ENCODE measurements at regions not wholly inside any gene's neighbourhood (a gene's known extent, or its start where the extent isn't known, plus 50 kb on each side); places are given as distances from the start of the nearest gene placed in this dataset.
"Not testable (repeated sequence)": the region's sequence is repeated elsewhere in the genome, so short reads cannot be mapped to it uniquely, and the experiment has no call there.

DNA sequence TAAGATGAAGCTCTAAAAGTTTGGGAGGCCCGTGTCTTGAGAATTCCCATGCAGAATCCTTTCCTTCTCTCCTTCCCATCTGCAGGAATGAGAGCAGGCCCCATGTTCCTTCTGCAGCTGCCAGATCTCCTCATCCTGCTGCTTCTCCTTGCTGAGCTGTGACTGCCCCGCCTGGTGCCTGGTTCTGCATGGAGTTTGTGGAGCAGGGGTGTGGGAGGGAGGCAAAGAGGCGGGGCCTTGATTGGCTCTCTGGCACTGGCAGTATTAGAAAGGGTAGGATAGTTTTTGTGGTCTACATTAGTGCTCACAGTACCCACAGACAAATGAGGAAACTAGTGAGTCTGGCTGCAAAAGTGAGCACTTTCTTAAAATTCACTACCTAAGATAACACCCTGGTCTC lies 91.1 kb upstream of the CLPB start:
- DNase-seq (ENCODE audit: low spot score): no peak

GRCh38 chr11:72524711-72525110 lies 90.4 kb upstream of the CLPB start:
- no peak for DNase-seq (ENCODE audit: low spot score)

- no peak for DNase-seq (ENCODE audit: low spot score)
Observed at GRCh38 chr11:72523991-72524390, 89.7 kb upstream of the CLPB start.

GRCh38 chr11:72522186-72522585 lies 87.9 kb upstream of the CLPB start:
- no peak for DNase-seq (ENCODE audit: low spot score)

- DNase-seq (ENCODE audit: low spot score): no peak
Observed at GRCh38 chr11:72521664-72522063, 87.3 kb upstream of the CLPB start.

DNA sequence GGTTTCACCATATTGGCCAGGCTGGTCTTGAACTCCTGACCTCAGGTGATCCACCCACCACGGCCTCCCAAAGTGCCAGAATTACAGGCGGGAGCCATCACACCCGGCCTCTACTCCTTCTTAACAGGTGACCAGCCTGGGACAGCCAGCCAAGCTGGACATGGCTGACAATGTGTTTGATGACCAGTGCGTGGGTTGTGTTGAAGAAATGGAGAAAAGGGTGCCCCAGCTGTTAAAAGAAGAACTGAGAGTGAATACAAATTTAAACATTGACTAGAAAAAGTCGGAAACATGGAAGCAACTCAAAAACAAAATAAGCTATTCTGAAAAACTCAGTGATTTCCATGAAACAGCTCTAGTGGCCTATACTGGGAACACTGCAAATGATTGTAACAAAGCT lies 86.5 kb upstream of the CLPB start:
- no peak for DNase-seq (ENCODE audit: low spot score)

GRCh38 chr11:72519882-72520281 lies 85.6 kb upstream of the CLPB start:
- not testable (repeated sequence) for DNase-seq (ENCODE audit: low spot score)

- no peak for DNase-seq (ENCODE audit: low spot score)
Observed at GRCh38 chr11:72519220-72519881, 85.0 kb upstream of the CLPB start.

- DNase-seq (ENCODE audit: low spot score): no peak
Observed at GRCh38 chr11:72514331-72514730, 80.0 kb upstream of the CLPB start.

DNA sequence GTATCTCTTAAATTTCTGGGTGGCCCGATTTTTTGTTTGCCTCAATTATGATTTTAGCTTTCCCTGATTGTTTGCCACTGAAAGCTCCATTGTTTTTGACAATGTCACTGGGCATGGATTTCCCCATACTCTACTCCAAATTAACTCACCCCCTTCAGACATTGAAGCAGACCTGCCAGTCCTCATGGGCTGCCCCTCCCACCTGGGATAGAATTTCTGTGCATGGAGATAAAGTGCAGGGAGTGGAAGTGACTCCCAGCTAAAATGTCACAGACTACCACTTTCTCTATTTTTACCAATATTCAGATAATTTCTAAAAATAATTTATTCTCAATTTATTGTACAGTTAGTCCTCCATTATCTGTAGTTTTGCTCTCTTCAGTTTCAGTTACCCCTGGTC lies 79.1 kb upstream of the CLPB start:
- no peak for DNase-seq (ENCODE audit: low spot score)

GRCh38 chr11:72512956-72513355 lies 78.6 kb upstream of the CLPB start:
- no peak for DNase-seq (ENCODE audit: low spot score)

- DNase-seq (ENCODE audit: low spot score): peak; percentile 6
Observed at GRCh38 chr11:72511393-72512047, 77.2 kb upstream of the CLPB start.

- no peak for DNase-seq (ENCODE audit: low spot score)
Observed at GRCh38 chr11:72507050-72507449, 72.7 kb upstream of the CLPB start.

GRCh38 chr11:72497731-72498130 lies 63.4 kb upstream of the CLPB start:
- no peak for DNase-seq (ENCODE audit: low spot score)

GRCh38 chr11:72494109-72494429 lies 59.7 kb upstream of the CLPB start:
- no peak for DNase-seq (ENCODE audit: low spot score)

DNA sequence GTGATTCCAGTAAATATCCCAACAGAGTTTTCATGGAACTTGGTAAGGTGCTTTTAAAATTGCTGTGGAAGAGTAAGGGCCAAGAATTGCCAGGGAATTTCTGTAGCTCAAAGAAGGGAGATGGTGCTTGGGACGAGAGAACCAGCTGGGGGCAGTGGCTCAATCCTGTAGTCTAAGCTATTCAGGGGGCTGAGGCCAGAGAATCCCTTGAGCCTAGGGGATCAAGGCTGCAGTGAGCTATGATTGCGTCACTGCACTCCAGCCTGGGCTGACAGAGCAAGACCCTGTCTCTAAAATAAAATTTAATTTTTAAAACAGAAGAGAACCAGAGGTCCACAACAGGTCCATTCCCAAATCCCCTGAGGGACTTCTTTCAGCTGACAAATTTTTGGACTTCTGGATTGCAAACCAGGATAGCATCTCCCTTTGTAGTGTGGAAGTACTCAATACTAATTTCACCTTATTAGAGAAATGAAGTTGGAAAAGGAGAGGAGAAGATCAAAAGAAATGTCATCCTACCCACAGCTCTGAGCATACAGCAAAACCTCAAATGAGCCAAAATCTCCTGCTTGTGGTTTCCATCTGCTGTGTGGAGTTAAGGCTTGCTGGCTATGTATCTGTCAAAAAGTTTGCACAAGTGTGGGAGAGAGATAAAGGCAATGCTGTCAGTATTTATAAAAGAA lies 59.2 kb upstream of the CLPB start:
- no peak for DNase-seq (ENCODE audit: low spot score)

GRCh38 chr11:72491001-72491400 lies 56.7 kb upstream of the CLPB start:
- no peak for DNase-seq (ENCODE audit: low spot score)

Measured in kidney capillary endothelial cell (primary cell).